Memory B cell (primary cell): ENCODE measurements at regions not wholly inside any gene's neighbourhood (a gene's known extent, or its start where the extent isn't known, plus 50 kb on each side); places are given as distances from the start of the nearest gene placed in this dataset.
"Not testable (repeated sequence)": the region's sequence is repeated elsewhere in the genome, so short reads cannot be mapped to it uniquely, and the experiment has no call there.

Experiments used
- ATAC-seq: fragments of 150-1000 bp; cut with Tn5 transposase; 2 replicates; pipeline ENCODE4 v1.10.0; 2021; ENCODE audit warnings: low read depth, mild to moderate bottlenecking, moderate library complexity
- DNase-seq, 2 donors: peaks; one replicate each; pipeline ENCODE4 v3.0.0; 2022; ENCODE audit warnings: low spot score in 2 of 2
- H3K27ac Mint-ChIP-seq: one replicate; pipeline ENCODE4 v1.8.0; 2022; ENCODE audit warnings: mild to moderate bottlenecking, moderate library complexity, mixed read lengths
- H3K27me3 Mint-ChIP-seq: one replicate; pipeline ENCODE4 v1.8.0; 2022; ENCODE audit warnings: mixed read lengths
- H3K36me3 Mint-ChIP-seq: one replicate; pipeline ENCODE4 v1.8.0; 2022; ENCODE audit warnings: mild to moderate bottlenecking, mixed read lengths
- H3K4me1 Mint-ChIP-seq: one replicate; pipeline ENCODE4 v1.8.0; 2022; ENCODE audit warnings: mixed read lengths
- H3K4me3 Mint-ChIP-seq: one replicate; pipeline ENCODE4 v1.8.0; 2022; ENCODE audit warnings: mild to moderate bottlenecking, moderate library complexity, mixed read lengths
- H3K9me3 Mint-ChIP-seq: one replicate; pipeline ENCODE4 v1.8.0; 2022; ENCODE audit warnings: mixed read lengths

GRCh38 chr1:208479435-208479834 is 235.3 kb upstream of the PLXNA2 start:
- Mint-ChIP-seq H3K4me1 (no peaks in the 10 kb centered on the region), H3K27ac (no peak overlapping the region), H3K27me3 (peaks cover 4% of the 10 kb centered on the region), H3K4me3 (no peak overlapping the region), H3K9me3 (no peaks in the 10 kb centered on the region), H3K36me3 (no peaks in the 10 kb centered on the region)
- DNase-seq: no peak
- ATAC-seq: no peak

DNA sequence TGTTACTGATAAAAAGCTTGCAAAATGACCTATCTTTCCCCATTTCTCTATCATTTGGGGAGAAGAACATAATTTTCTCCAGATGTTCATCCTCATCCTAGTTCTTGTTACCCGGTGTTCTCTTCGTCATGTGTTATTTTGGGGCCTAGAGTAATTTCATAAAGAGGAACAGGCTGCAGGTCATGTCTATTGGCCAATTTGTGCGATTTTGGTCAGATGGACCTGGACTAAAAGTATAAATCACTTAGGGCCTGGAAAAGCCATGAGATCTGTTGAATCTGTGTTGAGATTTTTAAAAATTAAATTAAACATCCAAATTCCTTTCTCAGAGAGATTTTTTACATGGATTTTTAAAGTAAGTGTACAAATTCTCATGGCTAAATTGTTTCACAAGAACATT is 241.3 kb upstream of the PLXNA2 start:
- ATAC-seq: no peak
- Mint-ChIP-seq H3K36me3 (no peaks in the 10 kb centered on the region), H3K4me3 (no peak overlapping the region), H3K4me1 (no peaks in the 10 kb centered on the region), H3K9me3 (no peaks in the 10 kb centered on the region), H3K27ac (no peak overlapping the region), H3K27me3 (peaks cover 3% of the 10 kb centered on the region)
- DNase-seq: no peak

DNA sequence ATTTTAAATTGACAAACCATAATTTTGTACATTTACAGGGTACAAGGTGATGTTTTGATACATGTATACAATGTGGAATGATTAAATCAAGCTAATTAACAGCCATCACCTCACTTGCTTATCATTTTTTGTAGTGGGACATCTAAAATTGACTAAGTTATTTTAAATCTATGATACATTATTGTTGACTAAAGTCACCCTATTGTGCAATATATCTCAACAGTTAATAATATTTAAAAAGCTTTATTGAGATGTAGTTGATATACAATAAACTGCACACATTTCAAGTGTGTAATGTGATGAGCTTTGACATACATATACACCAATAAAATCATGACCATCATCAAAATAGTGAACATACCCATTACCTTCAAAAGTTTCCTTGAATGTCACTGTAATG is 242.5 kb upstream of the PLXNA2 start:
- Mint-ChIP-seq H3K27me3 (peaks cover 4% of the 10 kb centered on the region), H3K4me1 (no peaks in the 10 kb centered on the region), H3K27ac (no peak overlapping the region), H3K9me3 (no peaks in the 10 kb centered on the region), H3K4me3 (no peak overlapping the region), H3K36me3 (no peaks in the 10 kb centered on the region)
- no peak for ATAC-seq
- DNase-seq: no peak

DNA sequence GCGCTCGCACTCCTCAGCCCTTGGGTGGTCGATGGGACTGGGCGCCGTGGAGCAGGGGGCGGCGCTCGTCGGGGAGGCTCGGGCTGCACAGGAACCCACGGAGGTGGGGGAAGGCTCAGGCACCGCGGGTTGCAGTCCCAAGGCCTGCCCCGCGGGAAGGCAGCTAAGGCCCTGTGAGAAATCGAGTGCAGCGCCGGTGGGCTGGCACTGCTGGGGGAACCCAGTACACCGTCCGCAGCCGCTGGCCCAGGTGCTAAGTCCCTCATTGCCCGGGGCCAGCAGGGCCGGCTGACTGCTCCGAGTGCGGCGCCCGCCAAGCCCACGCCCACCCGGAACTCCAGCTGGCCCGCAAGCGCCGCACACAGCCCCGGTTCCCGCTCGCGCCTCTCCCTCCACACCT is 244.2 kb upstream of the PLXNA2 start:
- H3K27me3 Mint-ChIP-seq, H3K36me3 Mint-ChIP-seq, ATAC-seq, H3K4me3 Mint-ChIP-seq, H3K4me1 Mint-ChIP-seq, DNase-seq, H3K27ac Mint-ChIP-seq, H3K9me3 Mint-ChIP-seq: not testable (repeated sequence)

DNA sequence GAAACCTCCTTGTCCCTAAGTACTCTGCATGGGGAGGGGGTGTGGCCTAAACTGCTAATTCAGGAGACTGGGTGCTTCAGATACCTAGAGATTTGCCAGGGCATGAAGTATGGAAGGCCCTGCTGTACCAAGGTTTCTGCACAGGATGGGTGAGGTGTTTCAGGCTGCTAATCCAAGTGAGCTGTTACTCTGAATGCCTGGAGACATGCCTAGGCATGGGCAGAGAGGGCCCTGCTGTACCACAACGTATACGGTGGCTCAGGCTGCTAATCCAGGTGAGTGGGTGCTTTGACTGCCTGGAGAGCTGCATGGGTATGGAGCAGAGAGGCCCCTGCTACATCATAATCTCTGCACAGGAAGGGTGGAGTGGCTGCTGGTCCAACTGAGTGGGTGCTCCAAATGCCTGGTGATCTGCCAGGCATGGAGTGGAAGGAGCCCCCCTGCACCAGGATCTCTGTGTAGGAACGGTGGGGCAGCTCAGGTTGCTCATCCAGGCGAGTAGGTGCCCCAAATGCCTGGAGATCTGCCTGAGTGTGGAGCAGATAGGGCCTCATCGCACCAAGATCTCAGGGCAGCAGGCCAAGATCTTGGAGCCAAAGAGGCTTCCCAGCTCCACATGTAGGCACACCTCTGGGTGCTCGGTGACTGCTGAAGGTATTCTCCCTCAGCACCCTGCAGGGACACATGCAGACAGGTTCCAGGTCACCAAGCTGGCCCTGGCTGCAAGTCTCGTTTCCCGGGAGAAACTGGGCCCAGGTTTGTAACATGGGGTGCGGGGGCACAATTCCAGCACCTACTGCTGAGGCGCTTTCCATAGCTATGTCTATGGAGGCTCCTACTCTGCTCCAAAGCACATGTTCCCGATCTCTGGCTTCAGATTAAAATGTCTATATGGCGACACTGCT is 252.5 kb upstream of the PLXNA2 start:
- Mint-ChIP-seq H3K4me3 (no peak overlapping the region), H3K27me3 (peaks cover 12% of the 10 kb centered on the region), H3K9me3 (peaks cover 2% of the 10 kb centered on the region), H3K36me3 (no peaks in the 10 kb centered on the region), H3K27ac (no peak overlapping the region), H3K4me1 (no peaks in the 10 kb centered on the region)
- DNase-seq (no peak), ATAC-seq (no peak)

DNA sequence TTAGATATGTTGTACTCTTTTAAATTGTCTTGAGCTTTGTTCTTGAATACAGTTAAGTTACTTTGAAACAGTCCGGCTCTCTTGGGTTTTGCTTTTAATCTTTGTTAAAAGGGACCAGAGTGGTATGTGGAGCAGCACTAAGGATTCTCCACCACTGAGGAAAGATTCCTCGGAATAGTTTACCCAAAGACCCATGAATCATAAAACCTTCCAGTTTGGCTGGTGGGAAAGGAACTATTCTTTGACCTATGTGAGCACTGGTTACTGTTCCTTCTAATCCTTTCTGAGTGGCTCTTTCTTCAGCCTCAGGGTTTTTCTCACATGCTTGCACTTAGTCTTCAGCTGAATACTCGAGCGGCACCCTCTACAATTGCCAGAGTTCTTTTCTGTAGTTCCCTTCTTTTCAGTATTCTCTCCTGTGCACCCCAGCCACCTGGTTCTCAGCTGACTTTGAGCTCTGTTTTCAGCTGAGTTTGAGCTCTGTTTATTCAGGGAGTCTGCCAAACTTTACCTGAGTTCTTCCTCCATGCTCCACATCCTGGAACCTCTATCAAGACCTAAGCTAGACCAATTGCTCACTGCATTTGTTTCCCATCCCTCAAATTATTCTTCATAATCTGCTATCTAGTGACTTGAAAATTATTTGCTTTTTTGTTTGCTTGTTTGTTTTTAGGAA is 253.8 kb upstream of the PLXNA2 start:
- no peak for ATAC-seq
- peaks cover 2% of the 10 kb centered on the region for H3K9me3 Mint-ChIP-seq
- H3K36me3 Mint-ChIP-seq: no peaks in the 10 kb centered on the region
- no peak overlapping the region for H3K27ac Mint-ChIP-seq
- DNase-seq: no peak
- H3K27me3 Mint-ChIP-seq: peaks cover 12% of the 10 kb centered on the region
- H3K4me3 Mint-ChIP-seq: no peak overlapping the region
- no peaks in the 10 kb centered on the region for H3K4me1 Mint-ChIP-seq

- peaks cover 12% of the 10 kb centered on the region for H3K27me3 Mint-ChIP-seq
- H3K36me3 Mint-ChIP-seq: no peaks in the 10 kb centered on the region
- H3K4me1 Mint-ChIP-seq: no peaks in the 10 kb centered on the region
- no peak overlapping the region for H3K27ac Mint-ChIP-seq
- ATAC-seq (no peak), DNase-seq (no peak)
- no peak overlapping the region for H3K4me3 Mint-ChIP-seq
- peaks cover 2% of the 10 kb centered on the region for H3K9me3 Mint-ChIP-seq
Observed at GRCh38 chr1:208499026-208499425, 254.8 kb upstream of the PLXNA2 start.

- no peaks in the 10 kb centered on the region for H3K36me3 Mint-ChIP-seq
- peaks cover 2% of the 10 kb centered on the region for H3K9me3 Mint-ChIP-seq
- ATAC-seq: no peak
- H3K4me3 Mint-ChIP-seq: no peak overlapping the region
- H3K27ac Mint-ChIP-seq: no peak overlapping the region
- no peak for DNase-seq
- peaks cover 14% of the 10 kb centered on the region for H3K27me3 Mint-ChIP-seq
- H3K4me1 Mint-ChIP-seq: no peaks in the 10 kb centered on the region
Observed at GRCh38 chr1:208499601-208500000, 255.4 kb upstream of the PLXNA2 start.

DNA sequence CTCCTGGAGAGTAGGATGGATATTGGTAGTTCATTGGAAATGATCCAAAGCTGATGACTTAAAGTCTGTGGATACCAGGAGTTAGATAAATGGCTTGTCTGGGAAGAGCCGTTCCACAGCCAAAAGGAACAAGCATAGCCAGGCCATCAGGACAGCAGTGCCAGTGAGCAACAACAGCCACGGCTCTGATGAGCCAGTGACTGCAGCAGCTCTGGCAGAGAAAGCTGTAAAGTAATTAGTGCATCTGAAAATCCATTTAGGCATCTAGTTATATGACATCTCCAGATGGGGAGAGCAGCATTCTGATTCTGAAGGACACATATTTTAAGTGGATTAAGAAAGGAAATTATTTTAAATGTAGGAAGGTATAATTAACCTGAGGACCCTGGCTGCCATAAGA is 256.2 kb upstream of the PLXNA2 start:
- H3K4me1 Mint-ChIP-seq: no peaks in the 10 kb centered on the region
- no peaks in the 10 kb centered on the region for H3K36me3 Mint-ChIP-seq
- H3K27ac Mint-ChIP-seq: no peak overlapping the region
- peaks cover 12% of the 10 kb centered on the region for H3K27me3 Mint-ChIP-seq
- H3K4me3 Mint-ChIP-seq: no peak overlapping the region
- H3K9me3 Mint-ChIP-seq: peaks cover 2% of the 10 kb centered on the region
- DNase-seq (no peak), ATAC-seq (no peak)

DNA sequence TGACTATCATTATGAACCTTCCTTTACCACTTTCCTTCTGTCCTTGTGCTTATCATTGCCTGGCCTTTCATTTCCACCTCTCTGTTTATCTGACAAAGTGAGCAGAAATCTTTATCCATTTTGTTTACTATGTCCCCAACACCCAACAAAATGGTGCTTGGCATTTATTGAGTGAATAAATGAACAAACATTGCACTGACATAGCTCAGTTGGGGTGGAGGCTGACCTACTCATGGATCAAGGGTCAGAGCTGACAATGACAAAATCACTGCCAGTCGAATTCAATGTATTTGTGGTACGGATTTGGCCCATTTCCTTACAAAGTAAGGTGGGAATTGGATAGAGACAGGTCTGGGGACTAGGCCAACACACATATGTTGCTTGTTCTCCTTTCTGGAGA is 257.4 kb upstream of the PLXNA2 start:
- no peak overlapping the region for H3K4me3 Mint-ChIP-seq
- ATAC-seq (no peak), DNase-seq (no peak)
- H3K27me3 Mint-ChIP-seq: peaks cover 9% of the 10 kb centered on the region
- no peaks in the 10 kb centered on the region for H3K36me3 Mint-ChIP-seq
- H3K9me3 Mint-ChIP-seq: no peaks in the 10 kb centered on the region
- no peak overlapping the region for H3K27ac Mint-ChIP-seq
- no peaks in the 10 kb centered on the region for H3K4me1 Mint-ChIP-seq

GRCh38 chr1:208503787-208504186 is 259.6 kb upstream of the PLXNA2 start:
- Mint-ChIP-seq H3K27me3 (peaks cover 9% of the 10 kb centered on the region), H3K4me1 (no peaks in the 10 kb centered on the region), H3K36me3 (no peaks in the 10 kb centered on the region), H3K27ac (no peak overlapping the region), H3K9me3 (no peaks in the 10 kb centered on the region), H3K4me3 (no peak overlapping the region)
- ATAC-seq: no peak
- no peak for DNase-seq

GRCh38 chr1:208506812-208507211 is 262.6 kb upstream of the PLXNA2 start:
- DNase-seq (no peak), ATAC-seq (no peak)
- Mint-ChIP-seq H3K4me3 (no peak overlapping the region), H3K9me3 (no peaks in the 10 kb centered on the region), H3K4me1 (no peaks in the 10 kb centered on the region), H3K36me3 (no peaks in the 10 kb centered on the region), H3K27me3 (peaks cover 5% of the 10 kb centered on the region), H3K27ac (no peak overlapping the region)

- no peak overlapping the region for H3K27ac Mint-ChIP-seq
- no peak overlapping the region for H3K4me3 Mint-ChIP-seq
- no peaks in the 10 kb centered on the region for H3K4me1 Mint-ChIP-seq
- H3K36me3 Mint-ChIP-seq: no peaks in the 10 kb centered on the region
- no peaks in the 10 kb centered on the region for H3K9me3 Mint-ChIP-seq
- peaks cover 8% of the 10 kb centered on the region for H3K27me3 Mint-ChIP-seq
- no peak for DNase-seq
- ATAC-seq: no peak
Observed at GRCh38 chr1:208509072-208509471, 264.9 kb upstream of the PLXNA2 start.

DNA sequence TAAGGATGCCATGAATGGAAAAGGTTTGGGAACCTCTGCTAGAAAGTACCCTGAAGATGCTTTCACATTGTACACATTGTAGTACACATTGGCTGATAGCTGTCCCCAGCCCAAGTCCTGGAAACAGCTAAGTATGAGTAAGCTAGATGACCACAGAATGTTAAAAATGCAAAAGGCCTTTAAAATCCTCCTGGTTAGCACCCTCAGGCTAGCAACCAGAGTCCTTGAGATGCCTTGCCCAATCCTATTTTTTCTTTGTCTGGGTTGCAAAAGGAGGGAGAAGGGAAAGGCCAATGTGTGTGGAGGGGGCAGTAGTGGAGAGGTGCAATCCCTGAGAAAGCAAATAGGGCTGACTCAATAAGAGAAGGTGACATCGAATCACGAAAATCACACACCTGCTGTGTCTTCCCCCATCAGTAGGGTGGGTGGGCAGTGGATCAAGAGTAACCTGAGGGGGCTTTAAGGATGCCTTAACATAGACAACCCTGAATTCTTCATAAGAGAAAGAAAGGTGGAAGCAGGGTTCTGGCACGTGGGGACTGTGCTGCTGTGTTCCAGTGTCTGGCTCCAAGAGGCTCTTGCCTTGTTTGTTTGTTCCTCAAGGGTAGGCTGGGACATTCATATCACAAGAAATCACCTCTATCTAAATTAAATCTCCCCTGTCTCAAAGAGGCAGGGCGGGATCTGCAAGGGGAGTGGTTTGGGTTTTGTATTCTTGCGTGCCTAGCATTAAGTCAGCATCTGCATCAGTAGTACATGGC is 266.2 kb upstream of the PLXNA2 start:
- no peak for DNase-seq
- no peaks in the 10 kb centered on the region for H3K9me3 Mint-ChIP-seq

More for the DNA sequence above, 266.2 kb upstream of the PLXNA2 start:
- Mint-ChIP-seq H3K36me3 (no peaks in the 10 kb centered on the region), H3K4me3 (no peak overlapping the region), H3K4me1 (no peaks in the 10 kb centered on the region), H3K27me3 (peaks cover 7% of the 10 kb centered on the region), H3K27ac (no peak overlapping the region)
- ATAC-seq: no peak
